ENCODE measurements at regions not wholly inside any gene's neighbourhood (a gene's known extent, or its start where the extent isn't known, plus 50 kb on each side); places are given as distances from the start of the nearest gene placed in this dataset.

DNA sequence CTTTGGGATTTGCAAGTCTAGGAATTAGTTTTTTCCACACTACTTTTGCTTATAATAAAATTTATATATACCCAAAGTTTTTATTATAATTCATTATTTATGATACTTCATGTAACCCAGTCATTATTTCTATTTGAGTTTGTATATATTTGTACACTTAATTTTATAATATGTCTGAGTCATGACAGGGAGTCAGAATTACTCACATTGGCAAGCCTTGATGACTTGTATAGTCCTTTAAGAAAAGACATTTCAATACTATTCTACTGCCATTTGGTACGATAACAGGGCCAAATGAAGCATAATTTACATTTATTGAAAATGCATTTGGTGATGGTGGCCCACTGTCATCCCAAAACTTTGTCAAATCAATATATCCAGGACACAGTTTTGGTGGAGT, 95.9 kb upstream of the UNC13C start:
- ChIA-PET CTCF (interaction anchor here (1.4 kb wide), 1 partner anchor 10 kb away, joined by 5 read pairs; no protein-coding TSS in a partner anchor), POLR2A (no interaction called here)
- DNase-seq (ENCODE audit: low spot score) (no peak), ATAC-seq (no peak)
- H3K36me3 Mint-ChIP-seq = no peaks in the 10 kb centered on the region
- TF ChIP-seq, protein P1, sequence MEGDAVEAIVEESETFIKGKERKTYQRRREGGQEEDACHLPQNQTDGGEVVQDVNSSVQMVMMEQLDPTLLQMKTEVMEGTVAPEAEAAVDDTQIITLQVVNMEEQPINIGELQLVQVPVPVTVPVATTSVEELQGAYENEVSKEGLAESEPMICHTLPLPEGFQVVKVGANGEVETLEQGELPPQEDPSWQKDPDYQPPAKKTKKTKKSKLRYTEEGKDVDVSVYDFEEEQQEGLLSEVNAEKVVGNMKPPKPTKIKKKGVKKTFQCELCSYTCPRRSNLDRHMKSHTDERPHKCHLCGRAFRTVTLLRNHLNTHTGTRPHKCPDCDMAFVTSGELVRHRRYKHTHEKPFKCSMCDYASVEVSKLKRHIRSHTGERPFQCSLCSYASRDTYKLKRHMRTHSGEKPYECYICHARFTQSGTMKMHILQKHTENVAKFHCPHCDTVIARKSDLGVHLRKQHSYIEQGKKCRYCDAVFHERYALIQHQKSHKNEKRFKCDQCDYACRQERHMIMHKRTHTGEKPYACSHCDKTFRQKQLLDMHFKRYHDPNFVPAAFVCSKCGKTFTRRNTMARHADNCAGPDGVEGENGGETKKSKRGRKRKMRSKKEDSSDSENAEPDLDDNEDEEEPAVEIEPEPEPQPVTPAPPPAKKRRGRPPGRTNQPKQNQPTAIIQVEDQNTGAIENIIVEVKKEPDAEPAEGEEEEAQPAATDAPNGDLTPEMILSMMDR (IDR thresholded peaks at IDR 0.05) = no peak
- TF ChIP-seq GABPB1 (CRISPR knock-in tag; IDR thresholded peaks at IDR 0.05) (no peak), ELF4 (CRISPR knock-in tag; IDR thresholded peaks at IDR 0.05; ENCODE audit: low read depth) (no peak), GTF2I (CRISPR knock-in tag; conservative IDR thresholded peaks at IDR 0.05) (no peak), JAZF1 (CRISPR knock-in tag; IDR thresholded peaks at IDR 0.05) (no peak)
- TF ChIP-seq, protein P2, sequence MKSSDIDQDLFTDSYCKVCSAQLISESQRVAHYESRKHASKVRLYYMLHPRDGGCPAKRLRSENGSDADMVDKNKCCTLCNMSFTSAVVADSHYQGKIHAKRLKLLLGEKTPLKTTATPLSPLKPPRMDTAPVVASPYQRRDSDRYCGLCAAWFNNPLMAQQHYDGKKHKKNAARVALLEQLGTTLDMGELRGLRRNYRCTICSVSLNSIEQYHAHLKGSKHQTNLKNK (CRISPR knock-in tag; IDR thresholded peaks at IDR 0.05) = no peak
- TF ChIP-seq, protein P3, sequence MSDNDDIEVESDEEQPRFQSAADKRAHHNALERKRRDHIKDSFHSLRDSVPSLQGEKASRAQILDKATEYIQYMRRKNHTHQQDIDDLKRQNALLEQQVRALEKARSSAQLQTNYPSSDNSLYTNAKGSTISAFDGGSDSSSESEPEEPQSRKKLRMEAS (CRISPR knock-in tag; IDR thresholded peaks at IDR 0.05) = no peak
- H3K27me3 Mint-ChIP-seq (ENCODE audit: low read depth) = no peaks in the 10 kb centered on the region; the same call in 1 of the 2 replicates
- H3K4me1 Mint-ChIP-seq = peaks cover 5% of the 10 kb centered on the region
- no peaks in the 10 kb centered on the region for H3K9me3 Mint-ChIP-seq
- no peak overlapping the region for H3K27ac Mint-ChIP-seq
- no peak overlapping the region for H3K4me3 Mint-ChIP-seq

DNA sequence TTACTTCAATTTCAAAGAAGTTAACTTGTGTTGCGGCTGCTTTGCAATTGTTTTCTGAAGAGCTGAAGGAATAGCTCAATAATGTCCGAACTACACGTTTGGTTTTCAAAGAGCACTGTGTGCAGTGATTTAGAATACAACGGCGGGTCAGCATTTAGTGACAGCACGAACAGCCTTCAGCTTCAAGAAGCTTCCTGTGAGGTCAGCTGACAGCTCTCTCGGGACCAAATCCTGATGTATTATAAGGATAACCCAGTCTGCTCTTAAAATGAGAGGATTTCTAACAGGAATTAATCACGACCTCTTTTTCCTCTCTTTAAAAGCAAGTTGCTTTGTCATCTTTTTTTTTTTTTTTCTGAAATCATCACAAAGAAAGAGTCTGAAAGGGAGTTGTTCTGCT, 97.9 kb upstream of the UNC13C start:
- Mint-ChIP-seq H3K27me3 (ENCODE audit: low read depth) (no peaks in the 10 kb centered on the region; the same call in 1 of the 2 replicates), H3K4me1 (peaks cover 5% of the 10 kb centered on the region), H3K36me3 (no peaks in the 10 kb centered on the region), H3K9me3 (no peaks in the 10 kb centered on the region), H3K27ac (no peak overlapping the region), H3K4me3 (no peak overlapping the region)
- ChIA-PET CTCF (no interaction called here), POLR2A (no interaction called here)
- TF ChIP-seq, protein P4, sequence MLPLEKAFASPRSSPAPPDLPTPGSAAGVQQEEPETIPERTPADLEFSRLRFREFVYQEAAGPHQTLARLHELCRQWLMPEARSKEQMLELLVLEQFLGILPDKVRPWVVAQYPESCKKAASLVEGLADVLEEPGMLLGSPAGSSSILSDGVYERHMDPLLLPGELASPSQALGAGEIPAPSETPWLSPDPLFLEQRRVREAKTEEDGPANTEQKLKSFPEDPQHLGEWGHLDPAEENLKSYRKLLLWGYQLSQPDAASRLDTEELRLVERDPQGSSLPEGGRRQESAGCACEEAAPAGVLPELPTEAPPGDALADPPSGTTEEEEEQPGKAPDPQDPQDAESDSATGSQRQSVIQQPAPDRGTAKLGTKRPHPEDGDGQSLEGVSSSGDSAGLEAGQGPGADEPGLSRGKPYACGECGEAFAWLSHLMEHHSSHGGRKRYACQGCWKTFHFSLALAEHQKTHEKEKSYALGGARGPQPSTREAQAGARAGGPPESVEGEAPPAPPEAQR (CRISPR knock-in tag; IDR thresholded peaks at IDR 0.05) = no peak
- no peak for TF ChIP-seq RELA (CRISPR knock-in tag; IDR thresholded peaks at IDR 0.05; ENCODE audit: borderline replicate concordance)
- TF ChIP-seq ESRRA (CRISPR knock-in tag; IDR thresholded peaks at IDR 0.05; ENCODE audit: borderline replicate concordance) = no peak
- TF ChIP-seq SMAD4 (CRISPR knock-in tag; IDR thresholded peaks at IDR 0.05) = no peak
- TF ChIP-seq MYBL2 (CRISPR knock-in tag; IDR thresholded peaks at IDR 0.05) = no peak
- no peak for TF ChIP-seq ELF4 (CRISPR knock-in tag; IDR thresholded peaks at IDR 0.05; ENCODE audit: low read depth)
- TF ChIP-seq ZNF317 (CRISPR knock-in tag; IDR thresholded peaks at IDR 0.05; ENCODE audit: borderline replicate concordance, low read depth) = no peak
- no peak for TF ChIP-seq TEAD4 (CRISPR knock-in tag; IDR thresholded peaks at IDR 0.05)
- no peak for TF ChIP-seq FOXJ3 (CRISPR knock-in tag; IDR thresholded peaks at IDR 0.05; ENCODE audit: borderline replicate concordance)
- no peak for TF ChIP-seq GRHL2 (CRISPR knock-in tag; IDR thresholded peaks at IDR 0.05; ENCODE audit: insufficient replicate concordance, severe bottlenecking)
- no peak for TF ChIP-seq ZNF281 (CRISPR knock-in tag; IDR thresholded peaks at IDR 0.05)
- TF ChIP-seq CREB1 (CRISPR knock-in tag; IDR thresholded peaks at IDR 0.05) = no peak
- TF ChIP-seq ZNF232 (CRISPR knock-in tag; IDR thresholded peaks at IDR 0.05) = no peak
- TF ChIP-seq, protein P5, sequence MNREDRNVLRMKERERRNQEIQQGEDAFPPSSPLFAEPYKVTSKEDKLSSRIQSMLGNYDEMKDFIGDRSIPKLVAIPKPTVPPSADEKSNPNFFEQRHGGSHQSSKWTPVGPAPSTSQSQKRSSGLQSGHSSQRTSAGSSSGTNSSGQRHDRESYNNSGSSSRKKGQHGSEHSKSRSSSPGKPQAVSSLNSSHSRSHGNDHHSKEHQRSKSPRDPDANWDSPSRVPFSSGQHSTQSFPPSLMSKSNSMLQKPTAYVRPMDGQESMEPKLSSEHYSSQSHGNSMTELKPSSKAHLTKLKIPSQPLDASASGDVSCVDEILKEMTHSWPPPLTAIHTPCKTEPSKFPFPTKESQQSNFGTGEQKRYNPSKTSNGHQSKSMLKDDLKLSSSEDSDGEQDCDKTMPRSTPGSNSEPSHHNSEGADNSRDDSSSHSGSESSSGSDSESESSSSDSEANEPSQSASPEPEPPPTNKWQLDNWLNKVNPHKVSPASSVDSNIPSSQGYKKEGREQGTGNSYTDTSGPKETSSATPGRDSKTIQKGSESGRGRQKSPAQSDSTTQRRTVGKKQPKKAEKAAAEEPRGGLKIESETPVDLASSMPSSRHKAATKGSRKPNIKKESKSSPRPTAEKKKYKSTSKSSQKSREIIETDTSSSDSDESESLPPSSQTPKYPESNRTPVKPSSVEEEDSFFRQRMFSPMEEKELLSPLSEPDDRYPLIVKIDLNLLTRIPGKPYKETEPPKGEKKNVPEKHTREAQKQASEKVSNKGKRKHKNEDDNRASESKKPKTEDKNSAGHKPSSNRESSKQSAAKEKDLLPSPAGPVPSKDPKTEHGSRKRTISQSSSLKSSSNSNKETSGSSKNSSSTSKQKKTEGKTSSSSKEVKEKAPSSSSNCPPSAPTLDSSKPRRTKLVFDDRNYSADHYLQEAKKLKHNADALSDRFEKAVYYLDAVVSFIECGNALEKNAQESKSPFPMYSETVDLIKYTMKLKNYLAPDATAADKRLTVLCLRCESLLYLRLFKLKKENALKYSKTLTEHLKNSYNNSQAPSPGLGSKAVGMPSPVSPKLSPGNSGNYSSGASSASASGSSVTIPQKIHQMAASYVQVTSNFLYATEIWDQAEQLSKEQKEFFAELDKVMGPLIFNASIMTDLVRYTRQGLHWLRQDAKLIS (CRISPR knock-in tag; IDR thresholded peaks at IDR 0.05; ENCODE audit: borderline replicate concordance) = no peak
- TF ChIP-seq JUN (CRISPR knock-in tag; IDR thresholded peaks at IDR 0.05) = no peak
- no peak for TF ChIP-seq KAT7 (CRISPR knock-in tag; IDR thresholded peaks at IDR 0.05; ENCODE audit: borderline replicate concordance)
- ATAC-seq (no peak), DNase-seq (ENCODE audit: low spot score) (no peak)

All from WTC11 (cell line).